ENCODE measurements at regions not wholly inside any gene's neighbourhood (a gene's known extent, or its start where the extent isn't known, plus 50 kb on each side); places are given as distances from the start of the nearest gene placed in this dataset.

DNA sequence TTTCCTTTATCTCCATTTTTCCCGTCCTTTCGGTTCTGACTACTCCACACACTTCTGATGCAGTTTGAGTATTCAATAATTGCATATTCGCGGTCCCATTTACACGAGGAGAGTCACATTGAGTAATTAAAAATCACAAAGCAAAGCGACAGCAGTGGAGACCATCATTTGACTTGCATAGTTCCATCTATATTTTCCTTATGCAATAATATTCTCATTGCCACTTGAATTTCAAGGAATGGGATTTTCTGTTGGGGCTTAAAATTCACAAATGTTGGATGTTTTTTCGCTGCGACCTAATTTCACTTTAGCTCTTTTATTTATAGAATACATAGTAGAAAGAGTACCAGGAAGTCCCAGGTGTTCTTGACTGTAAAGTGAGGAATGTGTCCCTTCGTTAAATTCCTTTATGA, 186.8 kb downstream of the ZEB2 start:
- DNase-seq: no peak

DNA sequence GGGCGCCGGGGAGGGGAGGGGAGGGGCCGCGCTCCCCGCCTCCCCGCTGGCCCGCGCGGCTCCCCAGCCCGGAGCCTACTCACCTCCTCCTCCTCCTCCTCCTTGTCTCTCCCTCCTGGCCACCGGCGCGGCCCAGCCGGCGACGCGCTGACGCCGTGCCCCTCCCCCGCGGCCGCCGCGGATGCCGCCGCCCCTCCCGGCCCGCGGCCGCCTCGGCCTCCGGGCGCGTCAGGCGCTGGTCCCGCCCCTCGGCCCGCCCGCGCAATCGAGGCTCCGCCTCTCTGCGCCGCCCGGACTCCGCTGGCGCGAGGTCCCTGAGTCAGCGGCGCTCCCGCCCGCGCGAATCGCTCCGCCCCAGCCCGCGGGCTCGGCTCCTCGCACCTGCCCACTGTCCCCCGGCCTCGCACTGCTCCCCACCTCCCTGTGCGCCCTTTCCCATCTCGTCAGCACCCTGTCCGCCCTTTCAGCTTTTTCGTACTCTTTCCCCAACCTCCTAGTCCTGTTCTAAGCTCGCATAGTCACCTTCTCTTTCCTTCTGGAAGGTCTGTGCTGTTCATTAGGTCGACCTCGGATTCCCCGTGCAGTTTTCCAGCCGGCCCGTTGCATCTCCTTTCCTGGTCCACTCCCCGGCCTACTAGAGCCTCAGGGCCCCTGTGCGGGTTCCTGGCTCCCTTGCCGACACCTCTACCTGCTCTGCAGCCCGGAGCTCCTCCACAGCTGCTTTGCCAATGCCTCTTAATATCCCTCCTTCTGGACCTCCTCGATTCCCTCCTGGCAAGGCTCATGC, 187.4 kb downstream of the ZEB2 start:
- peak; percentile 93 for DNase-seq

DNA sequence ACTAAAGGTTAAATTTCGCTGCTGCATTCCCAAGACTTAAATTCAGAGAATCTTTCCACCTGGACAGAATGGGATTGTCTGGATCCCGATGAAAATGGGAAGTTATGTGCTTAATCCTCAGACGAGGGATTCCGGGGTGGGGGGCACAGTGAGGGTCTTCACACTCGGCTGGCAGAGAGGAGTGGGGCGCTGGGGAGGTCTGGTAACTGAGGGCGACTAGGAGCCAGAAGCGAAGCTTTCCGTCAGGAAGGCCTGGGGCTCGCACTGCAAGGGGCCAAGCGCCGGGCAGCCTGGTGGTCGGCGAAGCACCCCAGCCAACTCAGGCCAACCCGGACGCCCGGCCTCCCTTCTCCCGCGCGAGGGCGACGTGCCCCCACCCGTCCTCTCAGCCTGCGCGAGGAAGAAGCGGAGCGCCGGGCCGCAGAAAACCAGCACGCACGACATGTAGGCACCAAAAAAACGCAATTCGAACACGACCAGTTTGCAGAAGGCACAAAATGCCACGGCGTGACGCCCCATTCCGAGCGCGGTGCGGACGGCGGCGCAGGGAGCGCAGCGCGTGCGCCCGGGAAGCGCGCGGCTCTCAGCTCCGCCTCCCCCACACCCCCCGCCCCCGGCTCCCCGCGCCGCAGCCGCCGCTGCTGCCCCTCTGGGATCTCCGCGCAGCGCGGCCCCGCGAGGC, 188.1 kb downstream of the ZEB2 start:
- DNase-seq: peak; percentile 94

DNA sequence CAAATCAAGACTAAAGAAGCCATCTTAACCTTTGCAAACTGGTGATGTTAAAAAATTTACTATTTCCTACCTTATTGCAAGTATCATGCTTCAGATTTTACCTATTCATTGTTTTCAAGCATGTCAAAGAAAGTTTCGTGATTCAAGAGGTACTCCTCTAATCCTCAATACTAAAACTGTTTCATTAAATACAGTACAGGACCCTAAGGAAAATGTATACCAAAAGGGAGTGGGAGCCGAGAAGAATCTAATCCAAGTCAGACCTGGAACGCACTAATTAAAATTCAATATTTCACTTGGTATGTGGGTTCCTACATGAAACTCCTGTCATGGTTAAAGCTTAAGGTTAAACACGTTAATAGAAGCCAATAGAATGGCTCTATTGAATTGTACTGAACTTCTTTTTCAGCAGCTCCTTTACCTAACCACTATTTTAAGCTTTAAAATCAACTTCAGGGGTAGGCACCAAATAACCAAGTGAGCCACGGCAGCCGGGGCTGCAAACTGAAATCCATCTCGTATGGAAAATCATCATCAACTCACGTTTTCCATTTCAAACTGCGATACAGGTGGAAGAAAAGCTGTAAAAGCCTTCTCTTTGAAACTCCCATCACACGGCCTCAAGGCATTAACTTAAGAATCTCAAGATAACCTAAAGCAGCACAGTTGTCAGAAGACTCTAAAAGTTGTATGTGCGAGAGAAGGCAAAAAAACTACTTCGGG, 188.8 kb downstream of the ZEB2 start:
- DNase-seq: peak; percentile 19

DNA sequence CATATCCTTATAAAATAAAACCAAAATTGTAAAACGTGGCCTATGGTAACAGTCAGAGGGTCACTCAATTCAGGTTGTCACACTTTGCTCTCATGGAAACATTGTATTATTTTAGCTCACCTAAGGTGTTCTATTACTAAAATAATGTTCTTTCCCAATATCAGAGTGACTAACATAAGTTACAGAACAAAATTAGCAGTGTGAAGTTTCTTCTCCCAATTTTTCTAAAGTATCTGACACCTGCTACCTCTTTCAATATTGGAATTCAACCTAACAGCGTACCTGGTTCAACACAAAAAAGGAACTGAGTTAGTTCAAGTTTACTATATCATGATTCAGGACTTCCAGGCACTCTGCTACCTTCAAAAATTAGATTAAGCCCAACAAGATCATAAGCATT, 190.4 kb downstream of the ZEB2 start:
- DNase-seq: no peak

DNA sequence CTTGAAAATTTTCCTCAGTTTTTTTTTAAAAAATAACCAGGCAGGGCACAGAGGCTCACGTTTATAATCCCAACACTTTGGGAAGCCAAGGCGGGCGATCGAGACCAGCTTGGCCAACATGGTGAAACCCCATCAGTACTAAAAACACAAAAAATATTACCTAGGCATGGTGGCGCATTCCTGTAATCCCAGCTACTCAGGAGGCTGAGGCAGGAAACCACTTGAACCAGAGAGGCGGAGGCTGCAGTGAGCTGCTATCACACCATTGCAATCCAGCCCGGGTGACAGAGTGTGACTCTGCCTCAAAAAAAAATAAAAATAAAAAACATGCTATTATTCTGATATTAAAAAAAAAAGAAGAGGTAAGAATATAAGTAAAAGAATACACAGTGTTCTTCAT, 191.0 kb downstream of the ZEB2 start:
- DNase-seq: no peak

DNA sequence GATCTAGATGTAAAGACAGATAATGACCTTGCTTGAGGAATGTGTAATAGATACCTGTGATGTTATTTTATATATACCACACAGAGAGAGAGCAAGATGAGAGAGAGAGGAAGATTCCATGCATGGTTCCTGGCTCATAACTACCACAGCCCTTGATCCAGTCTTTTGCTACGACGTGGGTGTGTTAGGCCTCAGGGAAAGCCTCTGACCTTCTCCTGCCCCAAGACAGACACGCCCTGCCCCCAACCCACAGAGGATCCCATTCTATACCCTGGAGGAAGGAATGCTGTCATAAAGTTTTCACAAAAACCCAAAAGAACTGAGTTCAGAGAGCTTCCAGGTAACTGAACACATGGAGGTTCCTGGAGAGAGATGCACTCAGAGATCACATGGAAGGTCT, 193.1 kb downstream of the ZEB2 start:
- DNase-seq: no peak

DNA sequence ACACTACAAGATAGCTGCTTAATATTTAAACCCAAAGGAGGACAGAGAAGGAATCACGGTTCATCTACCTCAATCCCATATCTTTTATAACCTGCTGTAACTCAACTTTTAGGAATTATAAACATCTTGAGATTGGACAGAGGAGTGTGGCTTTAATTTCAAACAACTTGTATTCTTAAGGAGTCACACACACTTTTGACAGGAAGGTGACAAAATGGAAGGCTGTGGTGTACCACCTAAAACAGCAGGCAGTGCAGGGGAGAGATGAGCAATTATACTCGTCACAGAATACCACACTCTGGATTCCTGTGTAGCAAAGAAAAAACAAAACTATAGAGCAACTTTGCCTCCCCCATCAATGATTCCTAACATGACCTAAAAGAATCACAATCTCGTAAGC, 194.8 kb downstream of the ZEB2 start:
- peak; percentile 46 for DNase-seq

DNA sequence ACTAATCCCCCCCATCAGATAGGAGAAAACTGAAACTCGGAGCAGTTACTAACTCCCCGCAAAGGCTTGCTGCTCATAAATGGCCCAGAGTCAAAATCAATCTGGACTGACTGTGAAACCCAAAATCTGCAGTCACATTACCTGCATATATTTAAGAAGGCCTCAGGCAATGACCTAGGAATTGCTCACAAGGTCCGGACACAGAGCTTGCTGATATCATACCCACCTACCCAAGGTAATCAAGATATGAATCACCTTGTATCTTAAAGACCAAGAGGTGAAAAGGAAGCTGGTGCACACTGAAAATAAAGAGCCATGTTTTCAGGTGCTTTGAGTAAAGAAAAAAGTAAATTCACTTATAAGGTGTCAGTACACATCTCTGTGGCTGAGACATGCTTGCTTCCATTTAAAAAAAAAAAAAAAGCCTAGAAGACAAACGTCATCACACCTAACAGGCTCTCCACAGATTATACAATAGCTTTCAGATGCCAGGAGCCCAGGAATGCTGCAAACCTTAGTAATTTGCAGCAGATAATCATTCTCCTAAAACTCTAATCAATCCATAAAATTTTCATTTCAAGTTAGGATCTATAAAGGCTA, 195.4 kb downstream of the ZEB2 start:
- peak; percentile 22 for DNase-seq

DNA sequence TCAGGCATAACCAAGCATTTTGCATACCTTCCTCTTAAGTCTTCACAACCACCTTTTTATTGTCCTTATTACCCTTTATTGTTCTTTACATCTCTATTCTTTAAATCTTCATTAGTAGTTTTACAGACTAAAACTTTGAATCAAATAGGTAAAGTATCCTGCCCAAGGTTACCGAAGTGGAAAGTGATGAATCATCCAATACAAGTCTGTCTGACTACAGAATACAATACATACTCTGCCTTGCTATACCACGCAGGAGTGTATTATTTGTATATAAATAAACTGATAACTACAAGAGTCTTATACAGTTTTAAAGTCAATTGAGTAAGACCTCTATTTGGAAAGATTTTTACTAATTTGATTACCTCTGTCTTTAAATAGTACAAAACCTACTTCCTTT, 196.0 kb downstream of the ZEB2 start:
- no peak for DNase-seq

DNA sequence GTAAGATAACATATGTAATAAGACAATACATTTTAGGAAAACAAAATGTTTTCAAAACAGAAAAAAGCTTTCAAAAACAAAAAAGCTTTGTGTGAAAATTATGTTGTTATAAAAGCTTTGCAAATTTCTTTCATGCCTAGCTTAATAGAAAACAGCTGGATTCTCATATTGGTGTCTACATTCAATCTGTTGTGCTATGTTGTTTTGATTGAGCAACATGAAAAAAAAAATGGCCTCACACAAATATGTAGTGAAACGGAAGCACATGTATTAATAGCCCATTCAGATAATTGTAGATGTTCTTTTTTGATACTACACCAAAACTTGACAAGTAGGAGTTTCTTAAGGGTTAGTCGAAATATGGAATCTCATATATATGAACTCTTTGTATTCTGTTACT, 197.5 kb downstream of the ZEB2 start:
- no peak for DNase-seq

DNA sequence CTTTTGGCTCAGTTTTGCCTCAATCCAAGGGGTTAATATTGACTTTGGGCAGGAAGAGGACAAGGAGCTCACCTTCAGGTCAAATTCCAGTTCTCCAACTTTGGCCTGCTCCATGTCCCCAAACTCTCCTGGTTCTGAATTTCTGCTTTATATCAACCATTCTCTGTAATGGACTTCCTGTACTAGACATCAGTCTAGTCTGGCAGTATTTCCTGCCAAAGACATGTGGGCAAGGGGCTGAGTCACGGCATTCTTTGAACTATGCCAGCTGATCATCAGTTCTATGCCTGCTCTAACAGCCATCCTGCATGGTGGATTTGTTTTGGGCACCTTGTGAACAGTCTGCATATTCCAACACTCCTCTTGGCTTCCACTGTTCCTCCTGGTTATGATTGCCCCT, 199.4 kb downstream of the ZEB2 start:
- no peak for DNase-seq

DNA sequence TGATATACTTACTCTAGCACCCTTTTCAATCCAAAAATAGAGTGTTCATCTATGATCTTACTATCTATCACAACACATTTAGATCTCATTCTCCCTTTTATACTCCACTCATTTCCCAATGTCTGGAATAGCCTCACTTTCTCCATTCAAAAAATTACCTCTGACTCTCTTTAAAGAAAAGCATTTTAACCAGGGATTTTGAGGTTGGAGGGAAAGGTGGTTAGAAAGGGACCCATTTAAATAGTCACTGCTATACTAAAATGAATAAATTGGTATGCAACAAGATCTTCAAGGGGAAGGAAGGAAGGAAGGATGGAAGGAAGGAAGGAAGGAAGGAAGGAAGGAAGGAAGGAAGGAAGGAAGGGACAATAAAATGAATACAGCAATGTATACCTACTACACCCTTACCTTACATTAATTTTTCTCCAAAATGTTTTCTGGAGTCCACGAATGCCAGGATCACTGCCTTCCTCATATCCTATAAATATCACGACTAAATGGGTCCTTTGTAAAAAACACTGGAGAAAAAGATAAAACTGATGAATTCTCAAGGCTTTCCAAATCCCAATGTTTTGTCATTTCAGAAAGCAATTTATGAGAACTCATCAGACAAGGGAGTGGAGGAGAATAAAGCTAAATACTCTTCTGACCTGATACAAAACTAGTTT, 202.7 kb downstream of the ZEB2 start:
- DNase-seq: no peak

DNA sequence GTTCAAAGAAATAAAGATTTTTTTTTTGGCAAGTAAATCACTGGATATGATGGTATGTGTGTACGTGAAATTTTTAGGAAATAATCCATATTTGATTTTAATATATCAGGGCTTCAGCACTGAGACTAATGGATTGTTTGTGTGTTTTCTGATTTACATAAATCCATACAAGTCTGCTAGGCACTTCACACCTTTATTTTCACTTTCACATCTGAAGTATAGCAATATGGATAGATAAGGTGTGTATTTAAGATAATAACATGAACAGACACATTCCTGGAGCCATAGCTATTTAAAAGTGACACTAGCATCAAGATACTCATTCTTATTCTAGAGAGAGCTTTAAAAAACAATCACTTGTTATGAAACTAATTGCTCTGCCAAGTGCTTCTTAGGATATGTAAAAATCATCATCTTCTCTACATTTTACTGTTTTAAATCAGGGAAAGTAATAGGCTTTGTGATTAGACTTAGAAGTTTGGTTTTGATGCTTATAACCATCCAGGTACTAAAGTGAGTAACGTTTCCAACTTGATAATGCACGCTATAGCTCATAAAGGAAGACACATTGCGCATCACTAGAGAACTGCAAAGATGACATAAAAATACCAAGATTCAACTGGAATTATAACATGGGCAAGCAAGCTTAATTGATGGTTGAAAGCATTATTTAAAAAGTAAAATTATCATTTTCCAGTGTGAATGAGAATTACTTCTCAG, 208.9 kb downstream of the ZEB2 start:
- no peak for DNase-seq

DNA sequence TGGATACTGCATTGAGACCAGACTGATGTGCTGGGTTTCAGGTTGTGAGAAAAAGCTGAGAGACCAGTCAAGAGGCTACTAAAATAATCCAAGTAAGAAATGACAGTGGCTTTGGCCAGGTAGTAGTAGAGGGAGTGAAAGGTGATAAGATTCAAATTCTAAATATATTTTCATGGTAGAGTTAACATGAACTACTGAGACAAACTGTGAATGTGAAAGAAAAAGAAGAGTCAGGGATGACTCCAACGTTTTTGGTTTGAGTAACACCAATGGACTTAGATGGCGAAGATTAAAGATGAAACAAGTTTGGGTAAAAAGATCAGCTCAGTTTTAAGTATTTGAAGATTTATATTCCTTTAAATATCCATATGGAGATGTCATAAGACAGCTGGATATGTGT, 209.4 kb downstream of the ZEB2 start:
- DNase-seq: no peak

DNA sequence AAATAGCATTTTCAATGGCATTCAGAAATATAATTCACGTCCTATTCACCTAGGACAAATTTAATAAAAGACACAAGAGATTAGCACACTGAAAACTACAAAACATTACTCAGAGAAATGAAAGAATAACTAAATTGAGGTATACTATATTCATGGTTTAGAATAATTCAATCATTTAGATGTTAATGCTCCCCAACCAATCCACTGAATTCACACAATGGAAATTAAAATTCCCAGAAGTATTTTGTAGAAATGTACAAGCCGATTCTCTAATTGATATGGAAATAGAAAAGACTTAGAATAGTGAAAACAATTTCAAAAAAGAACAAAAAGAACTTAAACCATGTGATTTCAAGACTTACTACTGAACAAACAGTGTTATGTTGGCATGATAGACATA, 212.2 kb downstream of the ZEB2 start:
- no peak for DNase-seq

DNA sequence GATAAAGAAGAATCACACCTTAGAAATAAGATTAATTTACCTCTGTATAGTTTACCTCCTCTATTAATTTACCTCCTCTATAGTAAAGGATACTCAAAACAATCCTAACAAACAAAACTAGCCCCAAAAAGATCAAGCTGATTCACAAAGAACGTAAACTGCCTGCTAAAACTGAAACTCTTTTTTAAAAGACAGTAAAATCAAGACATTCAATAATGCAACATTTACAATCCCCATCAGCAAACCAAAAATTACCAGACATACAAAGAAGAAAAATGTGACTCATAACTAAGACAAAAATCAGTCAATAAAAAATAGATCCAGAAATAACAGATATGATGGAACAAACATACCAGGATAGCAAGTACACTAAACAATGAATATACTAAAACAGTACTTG, 215.7 kb downstream of the ZEB2 start:
- DNase-seq: no peak

DNA sequence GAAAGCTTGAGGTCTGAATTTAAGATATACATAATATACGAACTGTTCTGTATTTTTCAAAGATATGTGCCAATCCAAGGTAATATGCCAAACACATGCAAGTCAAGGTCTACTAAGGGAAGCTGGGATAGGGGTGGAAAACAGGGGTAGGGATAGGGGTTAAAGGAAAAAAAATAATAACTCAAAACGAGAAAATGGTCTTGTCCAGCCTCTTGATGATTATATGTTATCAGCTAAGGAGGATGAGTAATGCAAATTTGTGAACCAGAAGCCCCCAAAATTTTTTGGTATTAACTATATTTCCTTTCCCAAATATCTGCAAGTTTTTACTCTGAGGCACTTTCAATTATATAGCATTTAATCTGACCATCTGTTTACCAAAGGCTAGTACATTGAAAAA, 219.3 kb downstream of the ZEB2 start:
- DNase-seq: no peak

DNA sequence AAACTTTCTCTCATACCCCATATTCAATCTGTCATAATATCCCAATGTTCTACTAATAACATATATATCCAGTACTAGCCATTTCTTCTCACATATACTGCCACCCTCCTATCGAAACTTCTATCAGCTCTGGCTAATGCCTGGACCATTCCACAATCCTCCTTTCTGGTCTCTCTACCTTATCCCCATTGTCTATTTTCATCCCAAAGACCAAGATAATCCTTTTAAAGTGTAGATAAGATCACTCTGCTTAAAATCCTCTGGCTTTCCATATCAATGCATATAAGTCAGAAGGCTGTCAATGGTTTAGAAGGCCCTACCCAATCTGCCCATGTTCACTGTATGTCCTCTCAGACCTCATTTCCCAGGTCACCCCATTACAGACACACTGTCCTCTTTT, 229.6 kb downstream of the ZEB2 start:
- DNase-seq: no peak

DNA sequence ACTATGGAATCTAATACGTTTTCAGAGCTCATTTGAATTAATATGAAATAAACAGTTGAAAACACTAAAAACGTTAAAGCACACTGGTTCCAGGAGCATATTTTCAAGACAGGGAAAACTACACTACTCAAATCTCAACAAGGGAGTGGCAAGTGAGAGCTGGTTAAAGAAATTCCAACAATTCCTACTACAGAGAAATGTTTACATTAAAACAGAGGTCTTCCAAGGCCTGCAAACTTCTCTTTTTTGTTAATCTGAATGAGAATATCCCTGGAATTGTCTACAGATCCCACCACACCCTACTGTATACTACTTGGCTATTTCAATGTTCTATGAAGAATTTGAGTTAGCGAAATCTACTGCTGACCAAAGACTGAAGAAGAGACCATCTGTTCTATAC, 231.5 kb downstream of the ZEB2 start:
- no peak for DNase-seq

DNA sequence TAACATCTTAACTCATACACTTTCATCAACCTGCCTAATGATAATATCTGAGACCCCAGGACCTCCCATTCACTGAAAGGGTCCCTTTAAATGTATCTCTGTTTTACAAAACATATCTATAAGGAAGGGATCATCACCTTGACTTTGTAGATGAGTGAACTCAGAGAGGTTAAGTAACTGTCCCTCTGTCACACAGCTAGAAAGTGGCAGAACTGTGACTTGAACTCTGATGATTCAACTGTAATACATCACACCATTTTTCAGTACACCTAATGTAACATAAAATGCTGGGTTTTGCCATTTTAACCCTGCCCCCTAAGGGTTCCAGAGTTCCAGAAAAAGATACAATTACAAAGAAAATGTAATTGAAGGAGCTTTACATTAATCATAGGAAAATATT, 234.6 kb downstream of the ZEB2 start:
- DNase-seq: no peak

DNA sequence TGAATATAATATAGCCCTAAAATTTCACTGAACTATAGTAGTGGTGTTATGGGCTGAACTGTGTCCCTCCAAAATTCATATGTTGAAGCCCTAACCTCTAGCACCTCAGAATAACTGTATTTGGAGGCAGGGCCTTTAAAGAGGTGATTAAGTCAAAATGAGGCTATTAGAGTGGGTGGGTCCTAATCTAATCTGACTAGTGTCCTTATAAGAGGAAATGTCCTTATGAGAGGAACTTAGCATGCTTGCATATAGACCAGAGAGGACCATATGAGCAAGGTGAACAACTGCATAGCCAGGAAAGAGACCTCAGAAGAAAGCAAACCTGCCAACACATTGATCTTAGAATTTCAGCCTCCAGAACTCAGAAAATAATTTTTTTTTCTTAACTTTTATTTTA, 238.4 kb downstream of the ZEB2 start:
- no peak for DNase-seq
